ENCODE measurements at regions not wholly inside any gene's neighbourhood (a gene's known extent, or its start where the extent isn't known, plus 50 kb on each side); places are given as distances from the start of the nearest gene placed in this dataset.

GRCh38 chr3:70488131-70488530, 175.7 kb upstream of the MDFIC2 start:
- H3K4me2 ChIP-seq (ENCODE audit: low read length) = no peak overlapping the region
- no peaks in the 10 kb centered on the region for H4K20me1 ChIP-seq (ENCODE audit: insufficient read depth, low read length)
- intact Hi-C loops (cut with micrococcal nuclease; ENCODE audit: unreplicated experiment) = no loop called here
- H3K27ac ChIP-seq (ENCODE audit: low read depth, low read length, poor library complexity, severe bottlenecking) = no peak overlapping the region
- no peaks in the 10 kb centered on the region for H3K79me2 ChIP-seq (ENCODE audit: insufficient read depth, low read depth, low read length)
- ChIA-PET CTCF (ENCODE audit: unreplicated experiment) (no interaction called here), POLR2A (no interaction called here)
- H3K4me1 ChIP-seq (ENCODE audit: insufficient read depth, low read length, poor library complexity, severe bottlenecking) = no peaks in the 10 kb centered on the region
- no peak overlapping the region for H3K4me3 ChIP-seq (ENCODE audit: low read depth, low read length, poor library complexity, severe bottlenecking)
- H3K9me3 ChIP-seq (ENCODE audit: low read length) = no peaks in the 10 kb centered on the region
- DNase-seq (ENCODE audit: low spot score) = no peak
- H3K36me3 ChIP-seq (ENCODE audit: insufficient read depth, low read length) = no peaks in the 10 kb centered on the region
- TF ChIP-seq EZH2phosphoT487 (IDR thresholded peaks at IDR 0.05; ENCODE audit: borderline replicate concordance, low read depth, low read length) (no peak), CTCF (conservative IDR thresholded peaks at IDR 0.05; ENCODE audit: low read length) (no peak)
- H3K9me2 ChIP-seq (ENCODE audit: insufficient read depth, low read length) = no peaks in the 10 kb centered on the region
- no peak overlapping the region for H2AFZ ChIP-seq (ENCODE audit: low read length)
- no TSS peak for BruUV-seq (replicated peaks)

- no peak for DNase-seq (ENCODE audit: low spot score)
- ChIA-PET POLR2A (no interaction called here), CTCF (ENCODE audit: unreplicated experiment) (no interaction called here)
- H3K9me3 ChIP-seq (ENCODE audit: low read length) = no peaks in the 10 kb centered on the region
- H3K27ac ChIP-seq (ENCODE audit: low read depth, low read length, poor library complexity, severe bottlenecking) = no peak overlapping the region
- no peaks in the 10 kb centered on the region for H3K36me3 ChIP-seq (ENCODE audit: insufficient read depth, low read length)
- no peaks in the 10 kb centered on the region for H3K9me2 ChIP-seq (ENCODE audit: insufficient read depth, low read length)
- H4K20me1 ChIP-seq (ENCODE audit: insufficient read depth, low read length) = no peaks in the 10 kb centered on the region
- H2AFZ ChIP-seq (ENCODE audit: low read length) = no peak overlapping the region; the same call in 1 of the 2 replicates
- H3K4me3 ChIP-seq (ENCODE audit: low read depth, low read length, poor library complexity, severe bottlenecking) = no peak overlapping the region
- TF ChIP-seq CTCF (conservative IDR thresholded peaks at IDR 0.05; ENCODE audit: low read length) (no peak), EZH2phosphoT487 (IDR thresholded peaks at IDR 0.05; ENCODE audit: borderline replicate concordance, low read depth, low read length) (no peak)
- intact Hi-C loops (cut with micrococcal nuclease; ENCODE audit: unreplicated experiment) = no loop called here
- H3K79me2 ChIP-seq (ENCODE audit: insufficient read depth, low read depth, low read length) = no peaks in the 10 kb centered on the region
- no TSS peak for BruUV-seq (replicated peaks)
- no peak overlapping the region for H3K4me2 ChIP-seq (ENCODE audit: low read length)
- no peaks in the 10 kb centered on the region for H3K4me1 ChIP-seq (ENCODE audit: insufficient read depth, low read length, poor library complexity, severe bottlenecking)
Observed at GRCh38 chr3:70486414-70487017, 174.1 kb upstream of the MDFIC2 start.

- no peak overlapping the region for H2AFZ ChIP-seq (ENCODE audit: low read length)
- no peak overlapping the region for H3K4me2 ChIP-seq (ENCODE audit: low read length)
- ChIA-PET CTCF (ENCODE audit: unreplicated experiment) (no interaction called here), POLR2A (no interaction called here)
- H3K4me1 ChIP-seq (ENCODE audit: insufficient read depth, low read length, poor library complexity, severe bottlenecking) = no peaks in the 10 kb centered on the region
- no peak for DNase-seq (ENCODE audit: low spot score)
- H3K79me2 ChIP-seq (ENCODE audit: insufficient read depth, low read depth, low read length) = no peaks in the 10 kb centered on the region
- H3K4me3 ChIP-seq (ENCODE audit: low read depth, low read length, poor library complexity, severe bottlenecking) = no peak overlapping the region
- no peaks in the 10 kb centered on the region for H4K20me1 ChIP-seq (ENCODE audit: insufficient read depth, low read length)
- BruUV-seq (replicated peaks) = no TSS peak
- no peaks in the 10 kb centered on the region for H3K9me2 ChIP-seq (ENCODE audit: insufficient read depth, low read length)
- no peak overlapping the region for H3K27ac ChIP-seq (ENCODE audit: low read depth, low read length, poor library complexity, severe bottlenecking)
- TF ChIP-seq EZH2phosphoT487 (IDR thresholded peaks at IDR 0.05; ENCODE audit: borderline replicate concordance, low read depth, low read length) (no peak), CTCF (conservative IDR thresholded peaks at IDR 0.05; ENCODE audit: low read length) (no peak)
- no peaks in the 10 kb centered on the region for H3K36me3 ChIP-seq (ENCODE audit: insufficient read depth, low read length)
- no peaks in the 10 kb centered on the region for H3K9me3 ChIP-seq (ENCODE audit: low read length)
- intact Hi-C loops (cut with micrococcal nuclease; ENCODE audit: unreplicated experiment) = no loop called here
Observed at GRCh38 chr3:70476174-70476573, 163.7 kb upstream of the MDFIC2 start.

Data from OCI-LY7 (cell line).